ENCODE measurements at regions not wholly inside any gene's neighbourhood (a gene's known extent, or its start where the extent isn't known, plus 50 kb on each side); places are given as distances from the start of the nearest gene placed in this dataset.

GRCh38 chr3:72587282-72587681 is 261.0 kb downstream of the SHQ1 start:
- no peak overlapping the region for H3K4me3 ChIP-seq (ENCODE audit: low read depth, low read length)
- TF ChIP-seq CTCF (conservative IDR thresholded peaks at IDR 0.05; ENCODE audit: low read depth, low read length) = no peak
- no peak for DNase-seq (ENCODE audit: low read depth)

GRCh38 chr3:72586694-72587093 is 261.6 kb downstream of the SHQ1 start:
- DNase-seq (ENCODE audit: low read depth) = no peak
- H3K4me3 ChIP-seq (ENCODE audit: low read depth, low read length) = no peak overlapping the region
- TF ChIP-seq CTCF (conservative IDR thresholded peaks at IDR 0.05; ENCODE audit: low read depth, low read length) = no peak

DNA sequence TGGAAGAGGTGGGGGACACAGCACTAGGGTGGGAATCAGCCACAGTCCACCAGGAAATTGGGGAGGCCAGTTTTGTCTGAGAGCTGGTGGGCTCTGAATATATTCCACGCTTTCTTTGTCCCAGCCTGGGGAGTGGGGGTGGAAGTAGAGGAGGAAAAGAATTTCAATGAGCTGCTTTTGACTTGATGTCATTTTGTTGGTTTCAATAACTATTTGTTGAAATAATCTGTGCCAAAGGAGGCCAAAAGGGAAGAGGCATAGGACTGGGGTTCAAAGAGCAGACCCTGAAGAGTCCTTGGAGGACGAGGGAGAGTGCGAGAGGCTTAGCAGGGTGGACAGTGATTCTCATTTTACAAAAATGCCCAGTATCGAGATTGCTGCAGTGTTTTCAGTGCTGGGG is 262.3 kb downstream of the SHQ1 start:
- H3K4me3 ChIP-seq (ENCODE audit: low read depth, low read length) = no peak overlapping the region
- DNase-seq (ENCODE audit: low read depth) = no peak
- no peak for TF ChIP-seq CTCF (conservative IDR thresholded peaks at IDR 0.05; ENCODE audit: low read depth, low read length)

DNA sequence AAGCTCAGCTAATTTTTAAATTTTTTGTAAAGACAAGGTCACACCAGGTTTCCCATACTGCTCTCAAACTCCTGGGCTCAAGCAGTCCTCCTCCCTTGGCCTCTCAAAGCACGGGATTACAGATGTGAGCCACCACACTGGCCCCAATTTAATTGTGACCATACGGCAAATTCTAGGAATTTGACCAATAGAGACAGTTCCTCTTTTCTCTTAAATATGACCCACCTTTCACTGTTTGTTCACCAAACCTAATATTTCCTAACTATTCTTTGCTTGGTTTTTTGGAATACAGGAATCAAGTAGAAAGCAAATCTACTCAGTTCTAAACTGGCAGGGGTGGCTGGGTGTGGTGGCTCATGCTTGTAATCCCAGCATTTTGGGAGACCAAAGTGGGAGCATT is 264.0 kb downstream of the SHQ1 start:
- TF ChIP-seq CTCF (conservative IDR thresholded peaks at IDR 0.05; ENCODE audit: low read depth, low read length) = no peak
- no peak for DNase-seq (ENCODE audit: low read depth)
- H3K4me3 ChIP-seq (ENCODE audit: low read depth, low read length) = no peak overlapping the region

- H3K4me3 ChIP-seq (ENCODE audit: low read depth, low read length) = no peak overlapping the region
- no peak for TF ChIP-seq CTCF (conservative IDR thresholded peaks at IDR 0.05; ENCODE audit: low read depth, low read length)
- no peak for DNase-seq (ENCODE audit: low read depth)
Measured at GRCh38 chr3:72582963-72583362, 265.3 kb downstream of the SHQ1 start.

- no peak for TF ChIP-seq CTCF (conservative IDR thresholded peaks at IDR 0.05; ENCODE audit: low read depth, low read length)
- no peak for DNase-seq (ENCODE audit: low read depth)
- no peak overlapping the region for H3K4me3 ChIP-seq (ENCODE audit: low read depth, low read length)
Measured at GRCh38 chr3:72582211-72582878, 265.9 kb downstream of the SHQ1 start.

GRCh38 chr3:72580900-72581299 is 267.3 kb downstream of the SHQ1 start:
- DNase-seq (ENCODE audit: low read depth) = no peak
- H3K4me3 ChIP-seq (ENCODE audit: low read depth, low read length) = no peak overlapping the region

More at GRCh38 chr3:72580900-72581299, 267.3 kb downstream of the SHQ1 start:
- no peak for TF ChIP-seq CTCF (conservative IDR thresholded peaks at IDR 0.05; ENCODE audit: low read depth, low read length)
